Middle frontal gyrus (tissue), 1 donor: ENCODE measurements at regions not wholly inside any gene's neighbourhood (a gene's known extent, or its start where the extent isn't known, plus 50 kb on each side); places are given as distances from the start of the nearest gene placed in this dataset.
"Not testable (repeated sequence)": the region's sequence is repeated elsewhere in the genome, so short reads cannot be mapped to it uniquely, and the experiment has no call there.

ENCODE experiments used
- DNase-seq: peaks from one replicate; pipeline ENCODE4 v3.0.0-alpha.2; 2015; ENCODE audit warnings: low spot score; ENCODE audit errors: extremely low spot score

DNA sequence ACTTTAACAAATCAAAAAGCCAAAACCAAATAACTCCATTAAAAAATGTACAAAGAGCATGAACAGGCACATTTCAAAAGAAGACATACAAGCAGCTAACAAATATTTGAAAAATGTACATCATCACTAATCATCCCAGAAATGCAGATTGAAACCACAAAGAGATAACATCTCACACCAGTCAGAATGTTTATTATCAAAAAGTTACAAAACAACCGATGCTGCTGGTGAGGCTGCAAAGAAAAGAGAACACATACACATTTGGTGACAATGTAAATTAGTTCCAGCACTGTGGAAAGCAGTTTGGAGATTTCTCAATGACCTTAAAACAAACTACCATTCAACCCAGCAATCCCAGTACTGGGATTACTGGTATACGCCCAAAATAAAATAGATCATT is 756.0 kb upstream of the PCDH20 start:
- no peak for DNase-seq

DNA sequence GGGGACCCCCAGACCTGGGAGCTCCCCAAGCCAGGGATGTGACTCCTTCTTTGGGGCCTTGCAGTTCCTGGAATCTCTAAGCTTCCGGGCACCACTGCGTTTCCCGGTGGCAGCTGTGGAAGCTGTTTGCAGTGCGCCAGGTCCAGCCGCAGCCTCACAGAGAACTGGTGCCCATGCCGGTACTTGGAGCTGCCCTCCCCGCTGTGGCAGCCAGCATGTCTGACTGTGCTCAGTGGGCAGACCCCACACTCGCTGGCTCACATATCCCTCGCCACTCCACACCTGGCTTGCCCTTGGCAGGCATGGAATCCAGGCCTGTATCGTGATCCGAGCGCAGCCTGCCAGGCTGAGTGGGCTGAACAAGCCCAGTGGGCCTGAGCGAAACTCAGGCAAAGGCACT is 753.2 kb upstream of the PCDH20 start:
- DNase-seq: no peak

DNA sequence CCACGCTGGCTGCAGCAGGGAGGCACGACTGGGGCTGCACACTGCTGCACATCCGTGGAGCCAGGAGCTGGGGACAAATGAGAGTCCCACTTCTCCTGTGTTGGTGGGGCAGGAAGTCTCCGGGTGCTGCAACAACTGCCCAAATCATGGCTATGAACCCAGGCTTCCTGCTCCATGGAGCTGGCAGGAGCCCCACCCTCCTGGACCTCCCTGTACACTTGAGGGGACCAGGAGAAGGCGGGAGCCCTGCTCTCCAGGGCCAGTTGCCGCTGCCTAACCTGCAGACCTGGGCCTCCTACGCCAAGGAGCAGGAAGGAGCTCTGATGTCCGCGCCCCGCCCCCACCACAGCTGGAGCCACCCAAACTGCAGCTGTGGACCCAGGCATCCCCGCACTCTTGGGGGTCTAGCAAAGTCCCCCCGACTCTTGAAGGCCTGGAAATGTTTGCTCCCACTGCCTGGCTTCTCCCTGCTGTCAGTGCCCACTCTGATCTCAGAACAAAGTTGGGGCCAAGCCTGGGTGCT is 752.1 kb upstream of the PCDH20 start:
- DNase-seq: no peak

GRCh38 chr13:62162860-62163259 is 747.2 kb upstream of the PCDH20 start:
- DNase-seq: no peak

- no peak for DNase-seq
Observed at GRCh38 chr13:62158520-62158919, 742.9 kb upstream of the PCDH20 start.

GRCh38 chr13:62151724-62152123 is 736.1 kb upstream of the PCDH20 start:
- DNase-seq: not testable (repeated sequence)

DNA sequence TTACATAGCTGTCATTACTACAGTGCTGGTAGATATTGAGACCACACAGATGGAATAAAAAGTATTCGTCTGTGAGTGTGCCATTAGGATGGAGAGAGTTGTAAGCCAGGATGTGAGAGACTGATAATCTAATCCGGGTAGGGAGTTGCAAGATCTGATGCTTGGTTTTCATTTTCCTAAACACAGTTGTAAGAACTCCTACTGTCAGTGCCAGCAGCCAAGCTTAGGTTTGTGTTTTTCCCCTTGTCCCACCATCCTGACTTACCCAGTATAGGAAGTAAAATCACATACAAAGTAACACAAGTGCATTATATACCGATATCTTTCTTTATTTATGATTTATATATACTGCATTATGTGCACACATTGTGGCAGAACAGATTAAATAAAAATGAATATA is 726.4 kb upstream of the PCDH20 start:
- DNase-seq: no peak

DNA sequence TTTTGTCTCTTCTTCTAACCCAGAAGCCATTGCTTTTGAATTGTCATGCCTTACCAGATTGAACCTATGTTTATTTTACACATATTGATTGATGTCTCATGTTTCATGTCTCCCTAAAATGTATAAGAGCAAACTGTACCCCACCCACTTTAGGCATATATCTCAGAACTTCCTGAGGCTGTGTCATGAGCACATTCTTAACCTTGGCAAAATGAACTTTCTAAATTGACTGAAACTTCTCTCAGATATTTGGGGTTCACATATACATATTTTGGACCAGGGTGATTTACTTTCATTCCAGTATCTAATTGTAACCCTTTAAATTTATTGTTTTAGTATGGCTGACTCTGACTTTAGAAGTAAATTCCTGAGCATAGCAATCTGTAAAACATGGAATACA is 723.9 kb upstream of the PCDH20 start:
- no peak for DNase-seq

- DNase-seq: no peak
Observed at GRCh38 chr13:62137629-62138405, 722.2 kb upstream of the PCDH20 start.

DNA sequence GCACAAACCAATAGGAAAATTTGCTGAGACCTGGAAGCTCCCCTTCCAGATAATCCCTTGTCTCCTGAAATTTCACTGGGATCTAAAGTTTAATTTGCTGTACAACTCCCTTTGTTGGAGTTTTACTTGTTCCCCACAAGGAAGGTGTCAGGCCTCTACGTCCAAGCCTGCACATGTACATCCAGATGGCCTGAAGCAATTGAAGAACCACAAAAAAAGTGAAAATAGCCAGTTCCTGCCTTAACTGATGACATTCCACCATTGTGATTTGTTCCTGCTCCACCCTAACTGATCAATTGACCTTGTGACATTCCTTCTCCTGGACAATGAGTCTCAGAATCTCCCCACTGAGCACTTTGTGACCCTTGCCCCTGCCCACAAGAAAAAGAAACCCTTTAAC is 716.0 kb upstream of the PCDH20 start:
- no peak for DNase-seq

- no peak for DNase-seq
Observed at GRCh38 chr13:62130062-62130970, 714.7 kb upstream of the PCDH20 start.

GRCh38 chr13:62129000-62129551 is 713.4 kb upstream of the PCDH20 start:
- DNase-seq: no peak

DNA sequence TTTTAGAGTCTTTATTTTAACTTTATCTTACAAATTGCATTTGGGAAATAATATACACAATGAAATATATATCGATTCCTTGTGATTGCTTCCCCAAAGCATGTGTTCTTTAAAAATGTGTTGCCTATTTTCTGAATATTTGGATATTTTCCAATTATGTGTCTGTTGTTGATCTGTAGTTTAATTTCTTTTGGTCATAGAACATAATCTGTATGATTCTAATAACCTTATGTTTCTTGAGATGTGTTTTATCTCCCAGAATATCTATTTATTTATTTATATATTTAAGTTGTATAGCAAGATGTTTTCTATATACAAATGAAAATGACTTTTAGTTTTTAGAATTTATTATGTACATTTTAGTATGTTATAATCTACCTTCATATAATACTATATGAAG is 710.8 kb upstream of the PCDH20 start:
- no peak for DNase-seq

DNA sequence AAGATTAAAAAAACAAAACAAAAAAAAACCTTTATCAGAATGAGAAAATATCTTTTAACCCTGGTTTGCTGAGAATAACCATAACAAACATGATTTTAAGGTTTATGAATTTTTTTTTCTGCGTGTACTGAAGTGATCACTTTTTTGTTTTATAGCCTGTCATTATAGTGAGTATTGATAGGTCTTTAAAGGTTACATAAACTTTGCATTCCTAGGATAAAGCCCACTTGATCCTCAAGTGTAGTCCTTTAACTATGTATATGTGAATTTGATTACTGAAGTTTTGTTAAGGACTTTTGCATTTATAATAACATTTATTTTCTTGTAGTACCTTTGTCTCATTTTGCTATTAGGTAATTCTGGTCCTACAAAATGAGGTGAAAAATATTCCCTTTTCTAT is 709.8 kb upstream of the PCDH20 start:
- DNase-seq: no peak

- no peak for DNase-seq
Observed at GRCh38 chr13:62123409-62123808, 707.8 kb upstream of the PCDH20 start.

GRCh38 chr13:62122434-62122833 is 706.8 kb upstream of the PCDH20 start:
- no peak for DNase-seq

DNA sequence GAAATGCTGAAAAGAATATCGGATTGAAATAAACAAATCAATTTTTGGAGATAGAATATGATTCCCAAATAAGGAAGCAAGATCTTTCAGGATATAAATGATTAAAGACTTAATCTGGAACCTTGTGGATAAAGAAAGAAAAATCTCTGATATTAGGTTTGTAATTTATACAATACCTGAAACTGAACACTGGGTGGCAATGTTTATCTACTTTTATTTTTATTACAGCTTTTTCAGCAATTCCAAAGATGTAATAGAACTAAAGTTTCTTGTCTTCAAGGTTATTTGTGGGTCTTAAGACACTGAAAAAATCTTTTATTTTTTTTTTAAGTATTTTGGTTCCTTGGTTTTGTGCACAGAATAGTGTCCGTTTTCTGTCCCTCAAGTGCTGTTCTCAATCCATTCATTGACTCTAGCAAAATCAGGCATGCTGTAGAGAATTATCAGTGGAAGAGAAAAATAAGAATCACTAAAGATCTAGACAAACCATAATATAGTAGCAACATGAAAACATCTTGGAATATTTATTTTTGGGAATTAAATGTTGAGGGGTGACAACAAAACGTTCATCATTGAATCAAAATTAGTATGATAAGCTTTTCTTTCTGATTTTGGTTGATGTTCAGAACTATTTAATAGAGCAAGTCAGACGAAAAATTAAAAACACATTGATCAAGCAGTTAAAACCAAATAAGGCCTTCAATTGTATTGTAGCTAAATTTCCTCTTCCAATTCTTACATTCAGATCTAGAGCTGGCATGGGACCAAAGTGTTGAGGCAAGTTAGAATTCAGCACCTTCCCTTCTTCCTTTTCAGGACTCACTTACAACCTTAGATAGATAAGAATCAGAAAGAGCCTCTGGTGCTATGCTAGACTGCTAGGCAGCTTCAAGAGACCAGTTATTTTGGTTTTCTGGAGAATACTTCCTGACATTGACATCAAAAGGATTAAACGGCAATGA is 704.4 kb upstream of the PCDH20 start:
- peak; percentile 64 for DNase-seq

GRCh38 chr13:62115831-62116230 is 700.2 kb upstream of the PCDH20 start:
- no peak for DNase-seq

GRCh38 chr13:62113179-62113578 is 697.5 kb upstream of the PCDH20 start:
- no peak for DNase-seq

- no peak for DNase-seq
Observed at GRCh38 chr13:62110079-62110478, 694.4 kb upstream of the PCDH20 start.

- not testable (repeated sequence) for DNase-seq
Observed at GRCh38 chr13:62104136-62104535, 688.5 kb upstream of the PCDH20 start.
